Type B pancreatic cell (in vitro differentiated cells): ENCODE measurements at regions not wholly inside any gene's neighbourhood (a gene's known extent, or its start where the extent isn't known, plus 50 kb on each side); places are given as distances from the start of the nearest gene placed in this dataset.
A peak's percentile ranks its signal among the peaks of the same experiment; 100 is the strongest.
"Not testable (repeated sequence)": the region's sequence is repeated elsewhere in the genome, so short reads cannot be mapped to it uniquely, and the experiment has no call there.

Source experiments
- DNase-seq: peaks from one replicate; pipeline ENCODE4 v3.0.0; 2021; ENCODE audit warnings: mixed read lengths; ENCODE audit not compliant: unreplicated experiment; ENCODE audit errors: extremely low spot score
- H3K27ac Mint-ChIP-seq: 2 replicates; pipeline ENCODE4 v1.8.0; 2021; ENCODE audit warnings: mild to moderate bottlenecking, mixed read lengths
- H3K27me3 Mint-ChIP-seq: 2 replicates; pipeline ENCODE4 v1.8.0; 2021; ENCODE audit warnings: mixed read lengths
- H3K36me3 Mint-ChIP-seq: 2 replicates; pipeline ENCODE4 v1.8.0; 2021; ENCODE audit warnings: mixed read lengths
- H3K4me1 Mint-ChIP-seq: one replicate; pipeline ENCODE4 v1.8.0; 2021; ENCODE audit warnings: mixed read lengths; ENCODE audit not compliant: unreplicated experiment
- H3K4me3 Mint-ChIP-seq: 2 replicates; pipeline ENCODE4 v1.8.0; 2021; ENCODE audit warnings: mild to moderate bottlenecking, mixed read lengths
- H3K9me3 Mint-ChIP-seq: 2 replicates; pipeline ENCODE4 v1.8.0; 2021; ENCODE audit warnings: mixed read lengths
- CTCF ChIP-seq: fragments of 200-600 bp; sonication (generic); conservative IDR thresholded peaks from 2 replicates; pipeline ENCODE4 v1.5.0; 2021; ENCODE audit warnings: antibody characterized with exemption, mild to moderate bottlenecking

GRCh38 chr3:73144828-73145227 is 83.4 kb downstream of the EBLN2 start:
- no peak overlapping the region for H3K27ac Mint-ChIP-seq
- DNase-seq = no peak
- no peak overlapping the region for H3K4me3 Mint-ChIP-seq
- peaks cover 4% of the 10 kb centered on the region for H3K9me3 Mint-ChIP-seq
- TF ChIP-seq CTCF = no peak
- H3K36me3 Mint-ChIP-seq = peaks cover under 1% of the 10 kb centered on the region
- no peaks in the 10 kb centered on the region for H3K27me3 Mint-ChIP-seq
- H3K4me1 Mint-ChIP-seq = peaks cover 44% of the 10 kb centered on the region

- not testable (repeated sequence) for H3K4me3 Mint-ChIP-seq, H3K27me3 Mint-ChIP-seq, H3K9me3 Mint-ChIP-seq, DNase-seq, H3K36me3 Mint-ChIP-seq, H3K27ac Mint-ChIP-seq
- peaks cover 30% of the 10 kb centered on the region for H3K4me1 Mint-ChIP-seq
Observed at GRCh38 chr3:73147479-73147878, 86.0 kb downstream of the EBLN2 start.

- Mint-ChIP-seq H3K4me3 (no peak overlapping the region), H3K27me3 (no peaks in the 10 kb centered on the region), H3K9me3 (peaks cover 4% of the 10 kb centered on the region), H3K27ac (no peak overlapping the region), H3K4me1 (peaks cover 30% of the 10 kb centered on the region), H3K36me3 (peaks cover 3% of the 10 kb centered on the region)
- no peak for DNase-seq
- TF ChIP-seq CTCF = no peak
Observed at GRCh38 chr3:73148206-73148605, 86.7 kb downstream of the EBLN2 start.

- H3K27ac Mint-ChIP-seq = no peak overlapping the region
Observed at GRCh38 chr3:73148682-73149081, 87.2 kb downstream of the EBLN2 start.

GRCh38 chr3:73150369-73151130 is 89.1 kb downstream of the EBLN2 start:
- Mint-ChIP-seq H3K4me3 (no peak overlapping the region), H3K27me3 (no peaks in the 10 kb centered on the region), H3K4me1 (peaks cover 31% of the 10 kb centered on the region), H3K36me3 (peaks cover 3% of the 10 kb centered on the region), H3K9me3 (no peaks in the 10 kb centered on the region), H3K27ac (no peak overlapping the region)
- TF ChIP-seq CTCF = no peak
- DNase-seq = no peak

More at GRCh38 chr3:73148682-73149081, 87.2 kb downstream of the EBLN2 start:
- DNase-seq = no peak
- H3K4me1 Mint-ChIP-seq = peaks cover 29% of the 10 kb centered on the region
- TF ChIP-seq CTCF = no peak
- no peaks in the 10 kb centered on the region for H3K27me3 Mint-ChIP-seq
- H3K9me3 Mint-ChIP-seq = peaks cover 4% of the 10 kb centered on the region
- H3K36me3 Mint-ChIP-seq = peaks cover 3% of the 10 kb centered on the region
- no peak overlapping the region for H3K4me3 Mint-ChIP-seq

GRCh38 chr3:73152571-73152970 is 91.1 kb downstream of the EBLN2 start:
- not testable (repeated sequence) for H3K36me3 Mint-ChIP-seq, H3K4me3 Mint-ChIP-seq, H3K27ac Mint-ChIP-seq, H3K9me3 Mint-ChIP-seq, DNase-seq, H3K27me3 Mint-ChIP-seq
- peaks cover 31% of the 10 kb centered on the region for H3K4me1 Mint-ChIP-seq

- not testable (repeated sequence) for DNase-seq, H3K9me3 Mint-ChIP-seq, H3K27me3 Mint-ChIP-seq, H3K27ac Mint-ChIP-seq, H3K4me3 Mint-ChIP-seq, H3K36me3 Mint-ChIP-seq
- peaks cover 27% of the 10 kb centered on the region for H3K4me1 Mint-ChIP-seq
Observed at GRCh38 chr3:73153057-73153456, 91.6 kb downstream of the EBLN2 start.

GRCh38 chr3:73154261-73154660 is 92.8 kb downstream of the EBLN2 start:
- Mint-ChIP-seq H3K27ac (peak overlapping the region; percentile 50), H3K4me1 (peaks cover 16% of the 10 kb centered on the region), H3K4me3 (peak overlapping the region; percentile 73)
- H3K36me3 Mint-ChIP-seq, H3K9me3 Mint-ChIP-seq, DNase-seq, H3K27me3 Mint-ChIP-seq: not testable (repeated sequence)

GRCh38 chr3:73155441-73155840 is 94.0 kb downstream of the EBLN2 start:
- not testable (repeated sequence) for H3K9me3 Mint-ChIP-seq, DNase-seq, H3K27me3 Mint-ChIP-seq, H3K36me3 Mint-ChIP-seq, H3K4me3 Mint-ChIP-seq, H3K27ac Mint-ChIP-seq
- peaks cover 16% of the 10 kb centered on the region for H3K4me1 Mint-ChIP-seq
